NCI-H1417 treated with DMSO at 0.1 percent for 48 hours (cell line): ENCODE measurements at regions not wholly inside any gene's neighbourhood (a gene's known extent, or its start where the extent isn't known, plus 50 kb on each side); places are given as distances from the start of the nearest gene placed in this dataset.
A peak's percentile ranks its signal among the peaks of the same experiment; 100 is the strongest.
"Not testable (repeated sequence)": the region's sequence is repeated elsewhere in the genome, so short reads cannot be mapped to it uniquely, and the experiment has no call there.

ENCODE experiments used
- DNase-seq: peaks from one replicate; lab custom pipeline; 2025; lab: John Stamatoyannopoulos, UW

GRCh38 chr2:76008001-76008702, 297.4 kb upstream of the GCFC2 start:
- DNase-seq: no peak

GRCh38 chr2:76000425-76000824, 289.7 kb upstream of the GCFC2 start:
- no peak for DNase-seq

- DNase-seq: no peak
Measured at GRCh38 chr2:75998451-75998850, 287.7 kb upstream of the GCFC2 start.

GRCh38 chr2:75994759-75995158, 284.0 kb upstream of the GCFC2 start:
- DNase-seq: no peak

GRCh38 chr2:75988622-75989021, 277.9 kb upstream of the GCFC2 start:
- not testable (repeated sequence) for DNase-seq

GRCh38 chr2:75986617-75987016, 275.9 kb upstream of the GCFC2 start:
- no peak for DNase-seq

- DNase-seq: no peak
Measured at GRCh38 chr2:75982719-75983118, 272.0 kb upstream of the GCFC2 start.

GRCh38 chr2:75964646-75965045, 253.9 kb upstream of the GCFC2 start:
- DNase-seq: no peak

- DNase-seq: no peak
Measured at GRCh38 chr2:75960472-75961009, 249.8 kb upstream of the GCFC2 start.

- no peak for DNase-seq
Measured at GRCh38 chr2:75959724-75960471, 249.2 kb upstream of the GCFC2 start.

GRCh38 chr2:75954761-75955160, 244.0 kb upstream of the GCFC2 start:
- DNase-seq: no peak

- no peak for DNase-seq
Measured at GRCh38 chr2:75952173-75952572, 241.5 kb upstream of the GCFC2 start.

GRCh38 chr2:75949385-75950030, 238.8 kb upstream of the GCFC2 start:
- DNase-seq: no peak

GRCh38 chr2:75936311-75936710, 225.6 kb upstream of the GCFC2 start:
- DNase-seq: no peak

GRCh38 chr2:75932996-75933395, 222.3 kb upstream of the GCFC2 start:
- DNase-seq: no peak

GRCh38 chr2:75928093-75928492, 217.4 kb upstream of the GCFC2 start:
- DNase-seq: no peak

- no peak for DNase-seq
Measured at GRCh38 chr2:75925331-75926024, 214.8 kb upstream of the GCFC2 start.

GRCh38 chr2:75922191-75922590, 211.5 kb upstream of the GCFC2 start:
- DNase-seq: no peak

- peak; percentile 41 for DNase-seq
Measured at GRCh38 chr2:75920859-75921551, 210.3 kb upstream of the GCFC2 start.

- DNase-seq: no peak
Measured at GRCh38 chr2:75915851-75916634, 205.3 kb upstream of the GCFC2 start.
